ENCODE measurements at regions not wholly inside any gene's neighbourhood (a gene's known extent, or its start where the extent isn't known, plus 50 kb on each side); places are given as distances from the start of the nearest gene placed in this dataset.

DNA sequence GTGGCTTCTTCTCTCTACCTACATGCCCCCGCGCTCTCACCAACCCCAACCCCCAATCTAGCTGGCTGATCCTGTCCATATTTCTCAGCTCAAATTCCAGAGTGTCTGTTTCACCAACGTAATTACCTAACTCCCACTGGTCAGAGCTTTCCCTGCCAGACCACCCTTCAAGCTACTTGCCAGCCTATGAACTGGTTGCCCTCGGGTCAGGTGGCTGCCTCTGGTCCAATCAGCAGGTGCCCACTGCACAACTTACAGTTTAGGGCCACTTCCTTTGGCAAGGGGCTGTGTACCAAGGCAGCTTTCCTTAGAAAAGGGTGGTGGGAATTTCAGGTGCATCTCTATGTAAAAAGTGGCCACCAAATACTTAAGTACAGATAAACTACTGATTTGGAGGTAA lies 92.2 kb upstream of the SLC30A5 start:
- TF ChIP-seq, protein P1, sequence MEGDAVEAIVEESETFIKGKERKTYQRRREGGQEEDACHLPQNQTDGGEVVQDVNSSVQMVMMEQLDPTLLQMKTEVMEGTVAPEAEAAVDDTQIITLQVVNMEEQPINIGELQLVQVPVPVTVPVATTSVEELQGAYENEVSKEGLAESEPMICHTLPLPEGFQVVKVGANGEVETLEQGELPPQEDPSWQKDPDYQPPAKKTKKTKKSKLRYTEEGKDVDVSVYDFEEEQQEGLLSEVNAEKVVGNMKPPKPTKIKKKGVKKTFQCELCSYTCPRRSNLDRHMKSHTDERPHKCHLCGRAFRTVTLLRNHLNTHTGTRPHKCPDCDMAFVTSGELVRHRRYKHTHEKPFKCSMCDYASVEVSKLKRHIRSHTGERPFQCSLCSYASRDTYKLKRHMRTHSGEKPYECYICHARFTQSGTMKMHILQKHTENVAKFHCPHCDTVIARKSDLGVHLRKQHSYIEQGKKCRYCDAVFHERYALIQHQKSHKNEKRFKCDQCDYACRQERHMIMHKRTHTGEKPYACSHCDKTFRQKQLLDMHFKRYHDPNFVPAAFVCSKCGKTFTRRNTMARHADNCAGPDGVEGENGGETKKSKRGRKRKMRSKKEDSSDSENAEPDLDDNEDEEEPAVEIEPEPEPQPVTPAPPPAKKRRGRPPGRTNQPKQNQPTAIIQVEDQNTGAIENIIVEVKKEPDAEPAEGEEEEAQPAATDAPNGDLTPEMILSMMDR (conservative IDR thresholded peaks at IDR 0.05; ENCODE audit: low read length) = no peak
- TF ChIP-seq EZH2phosphoT487 (IDR thresholded peaks at IDR 0.05; ENCODE audit: borderline replicate concordance, low read depth, low read length) = no peak
